ENCODE measurements at regions not wholly inside any gene's neighbourhood (a gene's known extent, or its start where the extent isn't known, plus 50 kb on each side); places are given as distances from the start of the nearest gene placed in this dataset.

- TF ChIP-seq EZH2 (IDR thresholded peaks at IDR 0.05; ENCODE audit: low read depth) (no peak), CTCF (conservative IDR thresholded peaks at IDR 0.05) (no peak)
These were observed 165.0 kb upstream of the CTBP2 start for GRCh38 chr10:125325326-125325725.
